ENCODE measurements at regions not wholly inside any gene's neighbourhood (a gene's known extent, or its start where the extent isn't known, plus 50 kb on each side); places are given as distances from the start of the nearest gene placed in this dataset.

- TF ChIP-seq CTCF (IDR thresholded peaks at IDR 0.05 in 4 of 5, conservative IDR thresholded peaks at IDR 0.05 in 1 of 5) (no peak), POLR2A (IDR thresholded peaks at IDR 0.05) (no peak)
- Histone ChIP-seq H3K9me3 (no peaks in the 10 kb centered on the region), H3K27ac (no peak overlapping the region), H3K4me1 (no peaks in the 10 kb centered on the region), H3K27me3 (no peaks in the 10 kb centered on the region), H3K36me3 (no peaks in the 10 kb centered on the region), H3K4me3 (no peak overlapping the region)
- ATAC-seq (no peak), DNase-seq (no peak)
- in situ Hi-C loops (cut with MboI; ENCODE audit: low sequenced_read_pairs in 4 of 4): no loop called here
- intact Hi-C loops (cut with DNase I; ENCODE audit: low total_unique reads): no loop called here
These were observed 282.6 kb downstream of the CBLN1 start for GRCh38 chr16:48999044-48999443.

GRCh38 chr16:48997946-48998345 lies 283.7 kb downstream of the CBLN1 start:
- no peak overlapping the region for H3K4me3 ChIP-seq
- intact Hi-C loops (cut with DNase I; ENCODE audit: low total_unique reads) (no loop called here), in situ Hi-C loops (cut with MboI; ENCODE audit: low sequenced_read_pairs in 4 of 4) (no loop called here)
- no peak for ATAC-seq
- no peak for TF ChIP-seq CTCF (IDR thresholded peaks at IDR 0.05 in 4 of 5, conservative IDR thresholded peaks at IDR 0.05 in 1 of 5)
- no peak for TF ChIP-seq POLR2A (IDR thresholded peaks at IDR 0.05)
- no peak for DNase-seq
- no peaks in the 10 kb centered on the region for H3K27me3 ChIP-seq
- H3K9me3 ChIP-seq: no peaks in the 10 kb centered on the region
- no peaks in the 10 kb centered on the region for H3K4me1 ChIP-seq
- no peaks in the 10 kb centered on the region for H3K36me3 ChIP-seq
- H3K27ac ChIP-seq: no peak overlapping the region

- ATAC-seq (no peak), DNase-seq (no peak)
- intact Hi-C loops (cut with DNase I; ENCODE audit: low total_unique reads): no loop called here
- Histone ChIP-seq H3K27ac (no peak overlapping the region), H3K9me3 (no peaks in the 10 kb centered on the region), H3K27me3 (no peaks in the 10 kb centered on the region), H3K36me3 (no peaks in the 10 kb centered on the region), H3K4me3 (no peak overlapping the region), H3K4me1 (no peaks in the 10 kb centered on the region)
- TF ChIP-seq CTCF (IDR thresholded peaks at IDR 0.05 in 4 of 5, conservative IDR thresholded peaks at IDR 0.05 in 1 of 5) (no peak), POLR2A (IDR thresholded peaks at IDR 0.05) (no peak)
- in situ Hi-C loops (cut with MboI; ENCODE audit: low sequenced_read_pairs in 4 of 4): no loop called here
These were observed 284.5 kb downstream of the CBLN1 start for GRCh38 chr16:48997081-48997615.

GRCh38 chr16:48978501-48978900 lies 303.1 kb downstream of the CBLN1 start:
- no peaks in the 10 kb centered on the region for H3K36me3 ChIP-seq
- ATAC-seq (no peak), DNase-seq (no peak)
- no peak overlapping the region for H3K4me3 ChIP-seq
- H3K4me1 ChIP-seq: no peaks in the 10 kb centered on the region
- no peak overlapping the region for H3K27ac ChIP-seq
- H3K9me3 ChIP-seq: no peaks in the 10 kb centered on the region
- intact Hi-C loops (cut with DNase I; ENCODE audit: low total_unique reads): no loop called here
- H3K27me3 ChIP-seq: no peaks in the 10 kb centered on the region
- TF ChIP-seq POLR2A (IDR thresholded peaks at IDR 0.05) (no peak), CTCF (IDR thresholded peaks at IDR 0.05 in 4 of 5, conservative IDR thresholded peaks at IDR 0.05 in 1 of 5) (no peak)
- in situ Hi-C loops (cut with MboI; ENCODE audit: low sequenced_read_pairs in 4 of 4): no loop called here

GRCh38 chr16:48972236-48972635 lies 309.4 kb downstream of the CBLN1 start:
- TF ChIP-seq POLR2A (IDR thresholded peaks at IDR 0.05) (no peak), CTCF (IDR thresholded peaks at IDR 0.05 in 4 of 5, conservative IDR thresholded peaks at IDR 0.05 in 1 of 5) (no peak)
- DNase-seq (no peak), ATAC-seq (no peak)
- Histone ChIP-seq H3K4me1 (no peaks in the 10 kb centered on the region), H3K27me3 (no peaks in the 10 kb centered on the region), H3K9me3 (no peaks in the 10 kb centered on the region), H3K4me3 (no peak overlapping the region), H3K36me3 (no peaks in the 10 kb centered on the region), H3K27ac (no peak overlapping the region)
- in situ Hi-C loops (cut with MboI; ENCODE audit: low sequenced_read_pairs in 4 of 4): no loop called here
- intact Hi-C loops (cut with DNase I; ENCODE audit: low total_unique reads): no loop called here

All from gastrocnemius medialis (tissue), 4 donors.